GM20431 (cell line): ENCODE measurements at regions not wholly inside any gene's neighbourhood (a gene's known extent, or its start where the extent isn't known, plus 50 kb on each side); places are given as distances from the start of the nearest gene placed in this dataset.

Experiments
- in situ Hi-C: fragments of 300-500 bp; cut with MseI, MboI; formaldehyde crosslinking; loops from one replicate; pipeline ENCODE4 v1.15.0; 2020; ENCODE audit warnings: low sequenced_read_pairs; ENCODE audit not compliant: unreplicated experiment

DNA sequence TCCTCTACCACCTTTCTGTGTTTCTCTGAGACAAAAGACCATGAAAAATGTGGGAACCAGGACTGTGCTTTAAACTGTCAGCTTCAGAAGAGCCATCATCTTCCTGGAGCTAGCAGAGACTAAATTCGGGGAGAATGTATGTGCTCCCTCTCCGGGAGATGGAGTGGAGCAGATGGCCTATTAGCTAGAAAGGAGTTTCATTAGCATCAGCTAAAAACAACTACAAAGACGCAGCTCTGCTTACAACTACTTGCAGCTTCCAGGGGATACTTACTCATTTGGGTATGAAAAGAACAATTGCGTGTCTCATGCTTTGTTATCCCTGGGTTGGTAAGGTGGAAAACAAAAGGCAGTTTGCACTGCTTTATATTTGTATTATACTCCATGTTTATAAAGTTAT, 159.6 kb downstream of the MFSD1 start:
- in situ Hi-C loops = no loop called here

DNA sequence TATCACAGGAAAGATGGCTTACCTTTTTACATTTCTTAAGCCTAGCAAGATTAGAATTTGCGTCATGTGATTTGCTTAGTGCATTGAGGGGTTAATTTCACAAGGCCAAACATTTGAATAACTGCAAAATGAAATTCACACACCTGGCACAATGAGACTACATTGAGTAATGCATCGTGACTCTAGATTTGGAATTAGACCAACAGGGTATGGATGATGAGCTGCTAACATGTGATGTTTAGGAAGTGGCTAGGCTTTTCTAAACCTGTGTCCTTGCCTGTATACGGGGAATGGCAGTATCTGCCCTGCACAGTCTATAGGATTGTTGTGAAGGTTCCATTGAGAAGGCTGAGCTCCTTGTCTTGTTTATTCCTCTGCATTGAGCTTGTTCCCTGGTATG, 160.1 kb downstream of the MFSD1 start:
- in situ Hi-C loops = no loop called here

DNA sequence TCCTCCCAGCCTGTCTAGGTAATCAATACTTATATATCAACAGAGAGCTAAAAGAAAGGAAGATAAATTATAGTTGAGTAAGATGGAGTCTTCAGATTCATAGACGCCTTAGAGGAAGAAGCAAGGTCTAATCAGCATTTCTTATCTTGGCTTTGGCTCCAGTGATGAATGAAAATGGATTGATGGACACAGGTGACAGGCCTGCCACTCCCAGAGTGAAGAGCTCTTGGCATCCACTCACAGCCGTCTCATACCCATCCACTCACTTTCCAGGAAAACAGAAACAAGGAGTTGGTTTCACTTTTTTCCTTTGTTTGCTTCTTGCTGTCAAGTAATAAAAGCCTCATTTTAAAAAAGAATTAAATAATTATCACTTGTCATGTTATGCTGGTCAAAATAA, 168.2 kb downstream of the MFSD1 start:
- in situ Hi-C loops = no loop called here

DNA sequence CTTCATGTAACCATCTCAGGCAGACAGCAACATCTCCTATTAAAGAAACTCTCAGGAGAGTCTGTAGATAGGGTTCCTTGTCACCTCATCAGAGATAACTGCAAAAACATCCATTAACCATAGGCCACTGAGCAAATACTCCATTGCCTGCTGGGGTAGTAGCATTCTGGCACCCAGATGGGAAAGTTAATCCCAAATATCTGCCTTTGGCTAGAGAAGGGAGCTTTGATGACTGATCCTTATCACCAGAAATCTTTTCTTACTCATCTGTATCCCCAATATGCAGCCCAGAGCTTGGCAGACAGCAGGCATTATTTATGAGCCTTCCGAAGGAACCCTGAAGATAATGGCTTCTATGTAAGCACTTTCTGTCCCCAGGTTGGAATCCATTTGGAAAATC, 173.1 kb downstream of the MFSD1 start:
- in situ Hi-C loops = no loop called here

DNA sequence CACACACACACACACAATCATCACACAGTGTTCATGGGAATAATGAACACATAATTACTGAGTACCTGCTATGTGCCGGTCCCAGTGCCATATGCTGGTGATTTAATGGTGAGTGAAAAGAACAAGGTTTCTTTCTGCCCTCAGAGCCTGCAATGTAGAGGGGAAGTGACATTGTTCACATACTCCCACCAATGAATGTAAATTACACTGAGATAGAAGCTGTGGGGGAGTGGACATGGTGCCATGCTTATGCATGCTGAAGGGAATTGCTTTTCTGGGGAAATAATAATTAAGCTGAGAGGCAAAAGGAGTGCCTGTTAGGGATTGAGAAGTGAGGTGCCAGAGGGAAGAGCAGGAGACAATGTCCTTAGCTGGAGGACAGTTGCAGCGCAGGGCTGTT, 175.1 kb downstream of the MFSD1 start:
- in situ Hi-C loops = no loop called here

DNA sequence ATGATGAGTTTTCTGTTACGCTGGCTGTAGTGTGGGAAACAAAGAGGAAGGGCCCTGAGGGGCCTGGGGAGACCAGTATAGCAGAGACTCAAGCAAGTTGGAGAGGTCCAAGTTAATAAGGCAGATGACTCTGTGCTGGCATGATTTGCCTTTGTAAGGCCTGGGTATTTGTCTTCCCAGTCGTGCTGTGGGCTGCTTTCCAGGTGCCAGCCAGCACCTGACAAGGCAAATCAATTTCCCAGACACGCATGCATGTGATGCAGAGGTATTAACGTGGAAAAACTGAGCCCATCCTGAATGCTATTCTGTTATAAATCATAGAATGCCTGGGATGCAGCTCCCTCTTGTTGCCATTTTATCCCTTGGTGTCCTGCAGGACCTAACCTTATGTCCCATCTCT, 175.6 kb downstream of the MFSD1 start:
- in situ Hi-C loops = no loop called here

DNA sequence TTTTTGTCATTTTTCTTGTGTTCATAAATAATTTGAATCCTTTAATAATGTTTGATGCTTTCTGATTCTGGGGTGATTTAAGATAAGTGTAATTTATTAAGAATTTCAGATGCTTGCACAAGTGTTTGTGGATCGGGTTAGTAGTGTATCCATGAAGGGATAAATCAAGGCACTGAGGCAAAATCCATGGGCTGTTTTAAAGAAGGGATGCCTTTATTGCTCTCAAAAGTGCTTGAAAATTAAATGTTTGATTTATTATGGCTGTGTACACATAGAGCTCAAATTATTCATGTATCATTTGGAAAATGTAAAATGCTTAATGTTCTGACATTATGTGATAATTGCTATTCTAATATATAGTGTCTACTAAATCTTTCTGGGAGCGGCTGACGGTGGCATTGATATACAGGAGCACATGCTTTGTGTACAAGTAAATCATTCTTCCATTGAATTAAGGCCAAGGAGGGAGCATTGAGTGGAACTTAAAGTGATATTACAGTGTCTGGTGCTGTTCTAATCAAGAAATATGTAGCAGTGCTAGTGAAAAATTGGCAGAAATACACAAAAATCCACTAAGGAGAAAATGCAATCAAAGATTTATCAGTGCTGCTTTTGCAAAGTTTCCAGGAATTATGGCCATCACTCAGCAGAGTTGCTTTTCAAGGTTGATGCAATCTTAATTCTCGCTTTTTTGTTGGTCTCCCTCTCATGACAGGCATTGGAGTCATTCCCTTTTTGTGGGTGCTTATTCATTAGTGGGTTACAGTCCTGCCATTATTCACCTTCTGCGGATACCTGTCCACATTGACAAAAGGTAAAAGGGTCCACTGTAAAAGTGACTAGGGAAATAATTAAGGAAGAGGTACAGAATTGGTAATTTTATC, 181.6 kb downstream of the MFSD1 start:
- in situ Hi-C loops = no loop called here

DNA sequence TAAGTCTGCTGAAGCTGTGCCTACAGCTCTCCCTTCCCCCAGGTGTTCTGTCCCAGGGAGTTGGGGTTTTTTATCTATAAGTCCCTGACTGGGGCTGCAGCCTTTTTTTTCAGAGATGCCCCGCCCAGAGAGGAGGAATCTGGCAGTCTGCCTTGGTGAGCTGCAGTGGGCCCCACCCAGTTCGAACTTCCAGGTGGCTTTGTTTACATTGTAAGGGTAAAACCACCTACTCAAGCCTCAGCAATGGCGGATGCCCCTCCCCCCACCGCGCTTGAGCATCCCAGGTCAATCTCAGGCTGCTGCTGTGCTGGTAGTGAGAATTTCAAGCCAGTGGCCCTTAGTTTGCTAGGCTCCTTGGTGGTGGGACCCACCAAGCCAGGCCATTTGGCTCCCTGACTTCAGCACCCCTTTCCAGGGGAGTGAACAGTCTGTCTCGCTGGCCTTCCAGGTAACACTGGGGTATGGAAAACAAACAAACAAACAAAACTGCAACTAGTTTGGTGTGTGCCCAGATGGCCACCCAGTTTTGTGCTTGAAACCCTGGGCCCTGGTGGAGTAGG, 189.4 kb downstream of the MFSD1 start:
- in situ Hi-C loops = no loop called here

DNA sequence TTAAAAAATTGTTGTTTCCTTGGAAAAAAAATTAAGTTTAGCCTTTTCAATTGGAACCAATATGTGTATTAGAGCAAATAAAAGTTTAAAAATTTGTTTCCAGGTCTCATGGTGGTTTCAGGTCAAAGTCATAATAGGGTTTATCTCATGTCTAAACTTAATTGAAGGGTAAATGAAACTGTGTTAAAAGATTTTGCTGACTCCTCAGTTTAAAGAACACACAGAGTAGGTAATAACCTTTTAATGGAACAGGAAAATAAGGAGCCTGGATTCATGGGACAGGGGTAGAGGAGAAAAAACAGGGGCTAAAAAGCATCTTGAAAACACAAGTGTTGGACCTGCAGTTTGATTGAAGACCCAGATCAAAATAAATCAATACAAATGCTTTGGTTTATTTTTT, 190.6 kb downstream of the MFSD1 start:
- in situ Hi-C loops = no loop called here

DNA sequence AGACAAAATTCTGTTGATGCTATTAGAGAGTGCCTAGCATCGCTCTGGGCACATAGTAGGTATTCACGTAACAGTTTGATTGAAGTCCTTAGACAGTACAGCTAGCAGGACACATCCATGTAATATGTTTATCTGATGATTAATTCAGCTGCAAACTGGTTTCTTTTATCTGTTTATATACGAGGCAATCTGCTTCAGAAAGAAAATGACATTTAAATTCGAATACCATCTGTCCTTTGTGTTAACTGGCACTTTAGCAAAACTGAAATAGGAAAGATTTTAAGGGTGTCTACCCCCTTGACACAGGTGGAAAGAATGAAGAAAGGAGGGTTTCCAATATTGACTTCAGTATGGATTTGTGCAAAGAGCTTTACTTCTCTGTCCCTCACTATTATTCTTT, 192.5 kb downstream of the MFSD1 start:
- in situ Hi-C loops = no loop called here

DNA sequence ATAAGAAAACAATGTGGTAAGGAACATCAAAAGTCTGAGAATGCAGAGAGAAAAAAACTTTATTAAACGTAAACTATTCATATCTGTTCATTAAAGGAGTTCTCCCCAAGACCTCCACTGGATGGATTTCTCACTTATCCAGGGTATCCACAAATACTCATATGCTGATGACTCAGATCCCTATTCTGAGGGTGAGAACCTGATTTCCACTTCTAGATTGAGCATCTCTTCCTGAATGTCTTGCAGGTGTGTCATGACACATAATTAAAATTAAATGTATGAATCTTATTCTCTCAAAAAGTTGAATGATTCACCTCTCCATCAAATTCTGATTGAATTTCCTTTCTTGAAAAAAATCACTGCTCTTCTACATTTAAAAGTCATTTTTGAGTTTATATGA, 199.9 kb downstream of the MFSD1 start:
- in situ Hi-C loops = no loop called here

DNA sequence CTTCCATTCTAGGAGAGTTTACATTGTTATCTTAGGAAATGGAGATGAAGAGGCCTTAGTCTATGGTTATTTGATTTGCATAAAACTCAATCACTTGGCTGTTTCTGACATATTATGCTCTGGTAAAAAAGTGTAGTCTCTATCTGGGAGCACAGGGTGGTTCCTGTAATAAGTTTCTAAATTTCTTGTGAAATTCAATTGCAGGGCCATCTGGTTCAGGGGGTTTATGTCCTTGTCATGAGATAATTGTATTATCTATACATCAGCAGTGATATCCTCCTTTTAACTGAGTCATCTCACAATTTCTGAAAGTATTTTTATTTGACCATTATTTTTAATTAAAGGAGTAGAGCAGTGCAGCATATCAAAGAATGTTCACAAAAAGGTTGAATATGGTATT, 203.3 kb downstream of the MFSD1 start:
- in situ Hi-C loops = no loop called here

DNA sequence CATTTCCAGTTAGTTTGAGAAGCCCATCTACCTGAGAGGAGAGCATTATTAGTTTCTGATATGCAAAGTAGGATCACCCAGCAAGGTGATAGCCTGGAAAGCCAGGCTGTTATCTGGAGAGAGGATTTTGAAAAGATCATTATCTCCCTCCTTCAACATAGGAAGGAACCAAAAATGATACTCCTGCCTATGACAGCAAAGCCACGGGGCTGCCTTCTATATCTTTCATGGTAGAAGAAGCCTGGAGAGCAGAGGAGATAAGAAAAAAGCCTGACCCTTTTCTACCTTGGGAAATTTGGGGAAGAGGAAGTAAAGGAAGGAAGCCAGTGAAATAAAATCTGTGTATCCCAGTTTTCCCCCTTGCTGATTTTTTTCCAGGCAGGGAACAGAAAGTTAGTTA, 205.5 kb downstream of the MFSD1 start:
- in situ Hi-C loops = no loop called here

DNA sequence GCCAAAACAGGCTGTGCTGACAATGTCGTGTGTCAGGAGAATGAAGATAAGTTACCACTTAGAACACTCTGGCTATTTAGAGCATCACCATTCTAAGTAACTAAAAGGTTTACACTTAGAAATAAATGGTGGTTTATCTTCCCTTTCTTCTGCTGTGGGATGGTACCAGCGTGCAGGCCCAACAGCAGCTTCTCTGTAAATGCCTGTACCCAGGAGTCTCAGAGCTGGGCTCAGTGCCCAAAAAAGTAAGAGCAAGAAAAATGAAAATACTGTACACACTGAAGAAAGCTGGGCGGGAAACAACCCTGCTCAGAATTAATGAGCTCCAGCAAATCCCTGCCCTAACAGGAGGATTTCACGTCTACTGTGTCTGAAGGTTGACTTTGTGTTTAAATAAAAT, 206.5 kb downstream of the MFSD1 start:
- in situ Hi-C loops = no loop called here

DNA sequence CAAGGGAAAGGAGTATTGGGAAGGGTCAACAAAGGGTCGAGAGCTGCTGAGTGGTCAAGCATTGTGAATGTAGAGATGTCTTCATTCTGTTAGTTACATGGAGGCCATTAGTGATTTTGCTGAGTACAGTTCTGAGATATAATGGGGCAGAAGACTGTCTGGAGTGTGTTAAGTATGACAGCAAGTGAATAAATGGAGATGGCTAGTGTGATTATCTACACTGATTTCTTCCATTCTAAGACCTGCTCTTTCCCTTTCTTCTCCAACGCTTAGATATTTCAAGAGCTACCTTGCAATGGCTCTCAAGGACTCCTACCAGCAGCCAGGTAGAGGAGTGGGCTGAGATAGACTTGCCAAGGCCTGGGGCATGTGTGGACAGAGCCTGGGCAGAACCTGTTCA, 216.5 kb downstream of the MFSD1 start:
- in situ Hi-C loops = no loop called here

DNA sequence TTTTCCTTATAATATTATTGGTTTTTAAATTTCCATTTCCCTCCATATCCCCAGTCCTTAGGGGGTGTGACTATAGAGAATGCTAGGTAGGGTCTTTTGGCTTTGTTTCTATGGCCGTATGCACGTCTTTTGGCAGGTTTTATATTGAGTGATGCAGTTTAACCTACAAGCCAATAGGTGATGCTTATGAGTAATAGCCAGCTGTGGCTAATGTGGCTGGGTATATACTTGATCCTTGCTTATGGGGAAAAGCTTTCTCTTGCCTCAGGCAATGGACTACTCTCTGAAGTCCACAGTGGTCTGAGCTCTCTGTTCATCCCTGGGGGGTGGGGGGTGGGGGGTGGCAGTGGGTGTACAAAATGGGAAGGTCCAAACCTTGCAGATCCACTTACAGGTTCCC, 223.9 kb downstream of the MFSD1 start:
- in situ Hi-C loops = no loop called here

DNA sequence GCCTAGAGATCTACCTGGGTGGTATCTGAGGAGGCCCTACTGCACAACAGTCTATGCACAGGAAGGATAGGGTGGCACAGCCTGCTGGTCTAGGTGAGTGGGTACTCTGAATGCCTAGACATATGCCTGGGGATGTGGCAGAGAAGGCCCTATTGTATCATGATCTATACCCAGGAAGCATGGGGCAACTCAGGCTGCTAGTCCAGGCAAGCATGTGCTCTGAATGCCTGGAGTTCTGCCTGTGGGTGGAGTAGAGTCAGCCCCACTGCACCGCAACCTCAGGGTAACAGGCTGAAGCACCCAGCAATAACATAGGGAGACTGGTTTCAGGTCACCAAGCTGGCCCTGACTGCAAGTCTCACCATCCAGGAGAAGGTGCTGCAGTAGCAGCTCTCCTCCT, 224.7 kb downstream of the MFSD1 start:
- in situ Hi-C loops = no loop called here

DNA sequence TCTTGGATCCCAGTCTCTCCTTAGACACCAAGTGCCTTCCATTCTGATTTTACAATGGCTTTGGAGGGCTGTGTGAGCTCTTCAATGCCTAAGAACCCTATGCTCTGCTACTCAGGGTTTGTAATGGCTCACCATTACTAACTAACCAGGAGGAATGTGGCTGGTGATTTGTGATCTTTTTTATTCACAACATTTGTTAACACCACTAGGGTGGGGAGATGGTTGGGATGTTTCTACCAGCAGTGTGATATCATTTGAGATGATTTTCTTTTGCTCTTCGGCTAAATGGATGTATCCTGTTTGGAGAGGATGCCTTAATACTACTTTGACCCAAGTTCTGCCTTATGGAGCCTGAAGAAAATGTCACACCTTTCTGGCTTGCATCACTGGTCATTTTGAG, 226.9 kb downstream of the MFSD1 start:
- in situ Hi-C loops = no loop called here

DNA sequence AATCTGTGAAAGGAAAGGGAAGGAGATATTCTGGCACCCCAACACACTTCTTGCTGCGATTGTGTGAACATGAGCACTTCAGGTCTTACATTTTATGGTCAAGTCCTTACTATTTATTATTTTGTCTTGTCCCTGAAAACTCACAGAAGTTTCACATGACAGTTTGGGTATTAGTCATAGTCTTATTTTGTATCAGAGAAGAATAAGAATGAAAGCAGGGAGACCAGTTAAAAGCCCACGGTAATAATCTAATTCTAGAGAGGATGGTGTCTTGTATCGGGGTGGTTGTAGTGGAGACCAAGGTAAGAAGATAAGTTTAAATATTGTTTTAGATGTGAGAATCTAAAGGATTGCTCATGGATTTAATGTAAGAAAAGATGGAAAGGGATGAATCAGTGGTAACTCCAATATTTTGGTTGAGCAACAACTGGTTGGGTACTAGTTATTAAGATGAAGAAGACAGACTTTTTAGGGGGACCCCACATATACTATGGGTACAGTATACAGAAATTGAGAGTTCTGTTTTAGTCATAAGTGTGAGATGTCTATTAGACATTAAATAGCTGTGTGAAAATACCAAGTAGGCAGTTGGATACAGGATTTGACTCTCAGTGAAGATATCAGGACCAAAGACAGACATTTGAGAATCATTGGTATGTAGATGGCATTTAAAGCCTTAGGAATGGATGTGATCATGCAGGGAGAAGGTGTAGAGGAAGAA, 227.6 kb downstream of the MFSD1 start:
- in situ Hi-C loops = no loop called here

DNA sequence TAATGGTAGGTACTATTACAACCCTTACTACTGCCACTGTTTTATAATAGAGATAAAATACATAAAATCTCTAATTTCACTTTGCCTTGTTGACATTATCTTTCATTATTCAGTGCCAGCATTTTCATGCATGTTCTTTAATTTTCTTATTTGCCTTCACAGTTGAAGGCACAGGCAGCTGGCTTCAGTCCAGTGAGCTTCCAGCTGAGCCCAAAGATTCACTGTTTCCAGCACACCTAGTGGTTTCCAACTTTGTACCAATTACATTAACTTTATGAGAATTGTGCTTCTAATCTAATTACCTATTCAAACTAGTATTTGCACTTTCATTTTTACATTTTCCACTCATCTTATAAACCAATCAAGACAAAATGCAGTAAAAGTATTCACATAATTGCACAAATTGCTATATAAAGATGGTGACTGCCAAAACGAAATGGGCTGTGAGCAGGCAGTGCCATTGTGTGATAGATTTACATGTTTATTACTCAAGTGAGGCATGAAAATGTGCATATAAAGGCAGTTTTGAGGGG, 228.3 kb downstream of the MFSD1 start:
- in situ Hi-C loops = no loop called here
